Body of pancreas (tissue), 4 donors: ENCODE measurements at regions not wholly inside any gene's neighbourhood (a gene's known extent, or its start where the extent isn't known, plus 50 kb on each side); places are given as distances from the start of the nearest gene placed in this dataset.

Experiments used
- ATAC-seq: fragments of 150-250 bp; one replicate; pipeline ENCODE4 v1.9.1; 2016
- DNase-seq, 4 donors: peaks; one replicate each; pipeline ENCODE4 v3.0.0-alpha.2; 2019
- H3K27ac ChIP-seq, 4 donors: fragments of 200-600 bp; sonication (generic); 1 replicate in 3 of 4; 2 replicates in 1 of 4; pipeline versions ENCODE4 v1.5.1 to v1.6.1; 2016 to 2019; ENCODE audit warnings: mild to moderate bottlenecking in 1 of 4, mixed read lengths in 1 of 4, moderate library complexity in 1 of 4
- H3K27me3 ChIP-seq, 2 donors: fragments of 200-600 bp; sonication (generic); one replicate each; pipeline ENCODE4 v1.6.0; 2016; ENCODE audit warnings: mild to moderate bottlenecking in 1 of 2
- H3K36me3 ChIP-seq, 2 donors: fragments of 200-600 bp; sonication (generic); replicated peaks in 1 of 2; 2 replicates each; pipeline ENCODE4 v1.5.1; 2016; ENCODE audit warnings: low read depth in 2 of 2; ENCODE audit not compliant: insufficient read depth in 1 of 2
- H3K4me1 ChIP-seq: fragments of 200-600 bp; sonication (generic); one replicate; pipeline ENCODE4 v1.6.0; 2016
- H3K4me3 ChIP-seq, 2 donors: fragments of 200-600 bp; sonication (generic); 1 replicate in 1 of 2; 2 replicates in 1 of 2; pipeline ENCODE4 v1.5.1; 2016 to 2019
- H3K9me3 ChIP-seq, 3 donors: fragments of 200-600 bp; sonication (generic); 1 replicate in 2 of 3; 2 replicates in 1 of 3; pipeline ENCODE4 v1.5.1; 2016
- CTCF ChIP-seq, 7 experiments: fragments of 450-650 bp in 4 of 7; fragments of 200-600 bp in 3 of 7; sonication (generic) in 3 of 7; IDR thresholded peaks; one replicate each; pipeline ENCODE4 v1.5.1; 2016 to 2019; ENCODE audit warnings: antibody characterized with exemption in 7 of 7
- POLR2A ChIP-seq, 3 donors: fragments of 450-650 bp; IDR thresholded peaks; one replicate each; pipeline ENCODE4 v1.6.1; 2016; ENCODE audit warnings: antibody characterized with exemption in 3 of 3, mild to moderate bottlenecking in 2 of 3
- WGBS, 2 donors: methylation state at CpG; one replicate each; pipeline ENCODE4 v1.1.5; 2017; 5-methylcytosine and 5-hydroxymethylcytosine counted together
- intact Hi-C: fragments of 100-400 bp; cut with DNase I; formaldehyde crosslinking; loops from one replicate; pipeline ENCODE4 v1.15.1; 2023

GRCh38 chr7:142670511-142670910 lies 78.8 kb upstream of the PRSS1 start:
- no peak for TF ChIP-seq CTCF (IDR thresholded peaks at IDR 0.05)
- TF ChIP-seq POLR2A (IDR thresholded peaks at IDR 0.05), result no peak
- Histone ChIP-seq H3K9me3 (no peaks in the 10 kb centered on the region), H3K36me3 (no peaks in the 10 kb centered on the region), H3K27ac (peak overlapping the region in 1 of 4 donors; percentile 35), H3K4me1 (peaks cover 29% of the 10 kb centered on the region), H3K4me3 (no peak overlapping the region), H3K27me3 (no peaks in the 10 kb centered on the region)
- intact Hi-C loops, result loop anchor here (10.0 kb wide), 1 partner anchor 114 kb away; no protein-coding TSS in a partner anchor
- ATAC-seq, result no peak
- WGBS, 2 donors, result 0 to 27% methylated on average over 1 of the region's 1 CpG
- no peak for DNase-seq

GRCh38 chr7:142669074-142669654 lies 80.1 kb upstream of the PRSS1 start:
- intact Hi-C loops, result no loop called here
- Histone ChIP-seq H3K27me3 (no peaks in the 10 kb centered on the region), H3K4me1 (peaks cover 29% of the 10 kb centered on the region), H3K4me3 (no peak overlapping the region), H3K36me3 (no peaks in the 10 kb centered on the region), H3K27ac (no peak overlapping the region), H3K9me3 (no peaks in the 10 kb centered on the region)
- peak; percentile 74 for ATAC-seq
- no peak for DNase-seq
- no peak for TF ChIP-seq POLR2A (IDR thresholded peaks at IDR 0.05)
- peak; percentile 30 to 75 (median 68) for TF ChIP-seq CTCF (IDR thresholded peaks at IDR 0.05)
- WGBS, 2 donors, result 32 to 35% methylated on average over 2 of the region's 2 CpGs

- TF ChIP-seq CTCF (IDR thresholded peaks at IDR 0.05), result no peak
- no peak for TF ChIP-seq POLR2A (IDR thresholded peaks at IDR 0.05)
- no peaks in the 10 kb centered on the region for H3K9me3 ChIP-seq
- H3K27ac ChIP-seq, result no peak overlapping the region
- H3K4me3 ChIP-seq, result no peak overlapping the region
- ATAC-seq (no peak), DNase-seq (no peak)
- 26 to 30% methylated on average over 4 of the region's 4 CpGs for WGBS, 2 donors
- intact Hi-C loops, result no loop called here
- peaks cover 29% of the 10 kb centered on the region for H3K4me1 ChIP-seq
- H3K27me3 ChIP-seq, result no peaks in the 10 kb centered on the region
- no peaks in the 10 kb centered on the region for H3K36me3 ChIP-seq
These were observed 80.8 kb upstream of the PRSS1 start for GRCh38 chr7:142668495-142668894.

GRCh38 chr7:142657376-142657775 lies 91.9 kb upstream of the PRSS1 start:
- Histone ChIP-seq H3K4me3 (no peak overlapping the region), H3K36me3 (no peaks in the 10 kb centered on the region), H3K4me1 (no peaks in the 10 kb centered on the region), H3K27me3 (no peaks in the 10 kb centered on the region), H3K9me3 (no peaks in the 10 kb centered on the region), H3K27ac (peak overlapping the region in 1 of 4 donors; percentile 52)
- ATAC-seq, result no peak
- intact Hi-C loops, result no loop called here
- WGBS, 2 donors, result 17 to 19% methylated on average over 1 of the region's 1 CpG
- TF ChIP-seq POLR2A (IDR thresholded peaks at IDR 0.05) (no peak), CTCF (IDR thresholded peaks at IDR 0.05) (no peak)
- DNase-seq, result no peak

GRCh38 chr7:142654398-142654797 lies 94.9 kb upstream of the PRSS1 start:
- Histone ChIP-seq H3K4me1 (peaks cover 6% of the 10 kb centered on the region), H3K9me3 (no peaks in the 10 kb centered on the region), H3K27me3 (peaks cover 0 to 3% of the 10 kb centered on the region in 2 donors), H3K4me3 (no peak overlapping the region), H3K27ac (no peak overlapping the region), H3K36me3 (no peaks in the 10 kb centered on the region)
- intact Hi-C loops, result no loop called here
- DNase-seq (peak in 2 of 4 donors; percentile 31 to 54), ATAC-seq (no peak)
- TF ChIP-seq CTCF (IDR thresholded peaks at IDR 0.05), result no peak
- TF ChIP-seq POLR2A (IDR thresholded peaks at IDR 0.05), result no peak
- WGBS, 2 donors, result 38 to 41% methylated on average over 2 to 5 of the region's 5 CpGs
